Erythroblast (primary cell): ENCODE measurements at regions not wholly inside any gene's neighbourhood (a gene's known extent, or its start where the extent isn't known, plus 50 kb on each side); places are given as distances from the start of the nearest gene placed in this dataset.
"Not testable (repeated sequence)": the region's sequence is repeated elsewhere in the genome, so short reads cannot be mapped to it uniquely, and the experiment has no call there.

Experiments used
- GATA1 ChIP-seq: IDR thresholded peaks from 2 replicates; pipeline ENCODE4 v1.6.1; 2011; ENCODE audit warnings: low read depth, mild to moderate bottlenecking, control low read depth, low read length, moderate library complexity
- POLR2A ChIP-seq: IDR thresholded peaks from 2 replicates; pipeline ENCODE4 v1.6.1; 2011; ENCODE audit warnings: mild to moderate bottlenecking, low read length

GRCh38 chr16:26419458-26419857, 647.3 kb upstream of the C16orf82 start:
- TF ChIP-seq POLR2A, GATA1: not testable (repeated sequence)
